Ishikawa (cell line): ENCODE measurements at regions not wholly inside any gene's neighbourhood (a gene's known extent, or its start where the extent isn't known, plus 50 kb on each side); places are given as distances from the start of the nearest gene placed in this dataset.

ENCODE experiments used
- CEBPB ChIP-seq: IDR thresholded peaks from 2 replicates; pipeline ENCODE4 v1.6.1; 2012
- CREB1 ChIP-seq: IDR thresholded peaks from 2 replicates; pipeline ENCODE4 v1.6.1; 2012; ENCODE audit warnings: low read depth
- EGR1 ChIP-seq: IDR thresholded peaks from 2 replicates; pipeline ENCODE4 v1.6.1; 2012
- EP300 ChIP-seq: IDR thresholded peaks from 2 replicates; pipeline ENCODE4 v1.6.1; 2012; ENCODE audit warnings: borderline replicate concordance
- FOXM1 ChIP-seq: IDR thresholded peaks from 2 replicates; pipeline ENCODE4 v1.6.1; 2012; ENCODE audit warnings: low read depth, borderline replicate concordance
- MAX ChIP-seq: IDR thresholded peaks from 2 replicates; pipeline ENCODE4 v1.6.1; 2012
- NFIC ChIP-seq: IDR thresholded peaks from 2 replicates; pipeline ENCODE4 v1.6.1; 2012
- RAD21 ChIP-seq: IDR thresholded peaks from 2 replicates; pipeline ENCODE4 v1.6.1; 2012; ENCODE audit warnings: low read depth
- REST ChIP-seq: IDR thresholded peaks from 2 replicates; pipeline ENCODE4 v1.6.1; 2012; ENCODE audit warnings: low read depth, mild to moderate bottlenecking
- TAF1 ChIP-seq: IDR thresholded peaks from 2 replicates; pipeline ENCODE4 v1.6.1; 2012; ENCODE audit warnings: low read depth, mild to moderate bottlenecking
- TCF12 ChIP-seq: IDR thresholded peaks from 2 replicates; pipeline ENCODE4 v1.6.1; 2012; ENCODE audit warnings: low read depth
- TEAD4 ChIP-seq: IDR thresholded peaks from 2 replicates; pipeline ENCODE4 v1.6.1; 2012
- USF1 ChIP-seq: IDR thresholded peaks from 2 replicates; pipeline ENCODE4 v1.6.1; 2012
- YY1 ChIP-seq: IDR thresholded peaks from 2 replicates; pipeline ENCODE4 v1.6.1; 2012; ENCODE audit warnings: low read depth
- ZBTB7A ChIP-seq: IDR thresholded peaks from 2 replicates; pipeline ENCODE4 v1.6.1; 2012; ENCODE audit warnings: low read depth

GRCh38 chr18:61967252-61967891 lies 74.6 kb upstream of the RNF152 start:
- no peak for TF ChIP-seq REST
- TF ChIP-seq USF1: no peak
- no peak for TF ChIP-seq CREB1
- TF ChIP-seq MAX: no peak
- no peak for TF ChIP-seq ZBTB7A
- no peak for TF ChIP-seq TCF12
- no peak for TF ChIP-seq CEBPB
- no peak for TF ChIP-seq YY1
- TF ChIP-seq TAF1: no peak
- TF ChIP-seq RAD21: no peak
- no peak for TF ChIP-seq FOXM1
- no peak for TF ChIP-seq NFIC
- no peak for TF ChIP-seq EP300
- no peak for TF ChIP-seq EGR1
- TF ChIP-seq TEAD4: no peak

- TF ChIP-seq ZBTB7A (no peak), CREB1 (no peak), EP300 (no peak), USF1 (no peak), FOXM1 (no peak), TEAD4 (no peak), NFIC (no peak), TAF1 (no peak), REST (no peak), TCF12 (no peak), EGR1 (no peak), RAD21 (no peak)
Measured at GRCh38 chr18:61965311-61965710, 72.5 kb upstream of the RNF152 start.

- TF ChIP-seq TAF1 (no peak), TEAD4 (no peak), EP300 (no peak), YY1 (no peak), USF1 (no peak), RAD21 (no peak), CREB1 (no peak), EGR1 (no peak), ZBTB7A (no peak), CEBPB (no peak), NFIC (no peak), REST (no peak), TCF12 (no peak), FOXM1 (no peak), MAX (no peak)
Measured at GRCh38 chr18:61964616-61965015, 71.8 kb upstream of the RNF152 start.

GRCh38 chr18:61963705-61964104 lies 70.9 kb upstream of the RNF152 start:
- TF ChIP-seq EP300: no peak
- TF ChIP-seq EGR1: no peak
- TF ChIP-seq REST: no peak
- no peak for TF ChIP-seq YY1
- no peak for TF ChIP-seq TAF1
